ENCODE measurements at regions not wholly inside any gene's neighbourhood (a gene's known extent, or its start where the extent isn't known, plus 50 kb on each side); places are given as distances from the start of the nearest gene placed in this dataset.

DNA sequence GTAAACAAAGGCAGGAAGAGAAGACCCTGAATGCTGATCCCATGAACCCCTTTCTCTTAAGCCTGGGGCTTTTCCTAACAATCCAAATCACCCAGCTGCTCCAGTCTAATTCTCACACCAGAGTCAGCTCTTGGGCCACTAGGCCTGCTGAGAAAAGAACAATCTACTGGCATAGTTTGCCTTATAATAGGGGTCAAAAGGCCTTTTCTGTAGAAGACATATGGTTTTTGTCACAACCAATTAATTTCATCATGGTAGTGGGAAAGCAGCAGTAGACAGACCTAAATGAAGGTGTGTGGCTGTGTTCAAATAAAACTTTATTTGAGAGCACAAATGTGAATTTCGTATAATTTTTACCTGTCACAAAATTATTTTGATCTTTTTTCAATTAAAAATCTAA, 994.7 kb upstream of the EPHA7 start:
- Mint-ChIP-seq H3K9me3 (peaks cover 20% of the 10 kb centered on the region), H3K4me1 (ENCODE audit: low read depth) (no peaks in the 10 kb centered on the region), H3K27ac (no peak overlapping the region), H3K4me3 (no peak overlapping the region), H3K27me3 (ENCODE audit: insufficient read depth) (no peaks in the 10 kb centered on the region), H3K36me3 (ENCODE audit: low read depth) (no peaks in the 10 kb centered on the region)
- TF ChIP-seq, protein P1, sequence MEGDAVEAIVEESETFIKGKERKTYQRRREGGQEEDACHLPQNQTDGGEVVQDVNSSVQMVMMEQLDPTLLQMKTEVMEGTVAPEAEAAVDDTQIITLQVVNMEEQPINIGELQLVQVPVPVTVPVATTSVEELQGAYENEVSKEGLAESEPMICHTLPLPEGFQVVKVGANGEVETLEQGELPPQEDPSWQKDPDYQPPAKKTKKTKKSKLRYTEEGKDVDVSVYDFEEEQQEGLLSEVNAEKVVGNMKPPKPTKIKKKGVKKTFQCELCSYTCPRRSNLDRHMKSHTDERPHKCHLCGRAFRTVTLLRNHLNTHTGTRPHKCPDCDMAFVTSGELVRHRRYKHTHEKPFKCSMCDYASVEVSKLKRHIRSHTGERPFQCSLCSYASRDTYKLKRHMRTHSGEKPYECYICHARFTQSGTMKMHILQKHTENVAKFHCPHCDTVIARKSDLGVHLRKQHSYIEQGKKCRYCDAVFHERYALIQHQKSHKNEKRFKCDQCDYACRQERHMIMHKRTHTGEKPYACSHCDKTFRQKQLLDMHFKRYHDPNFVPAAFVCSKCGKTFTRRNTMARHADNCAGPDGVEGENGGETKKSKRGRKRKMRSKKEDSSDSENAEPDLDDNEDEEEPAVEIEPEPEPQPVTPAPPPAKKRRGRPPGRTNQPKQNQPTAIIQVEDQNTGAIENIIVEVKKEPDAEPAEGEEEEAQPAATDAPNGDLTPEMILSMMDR (IDR thresholded peaks at IDR 0.05): no peak
- no peak for DNase-seq

DNA sequence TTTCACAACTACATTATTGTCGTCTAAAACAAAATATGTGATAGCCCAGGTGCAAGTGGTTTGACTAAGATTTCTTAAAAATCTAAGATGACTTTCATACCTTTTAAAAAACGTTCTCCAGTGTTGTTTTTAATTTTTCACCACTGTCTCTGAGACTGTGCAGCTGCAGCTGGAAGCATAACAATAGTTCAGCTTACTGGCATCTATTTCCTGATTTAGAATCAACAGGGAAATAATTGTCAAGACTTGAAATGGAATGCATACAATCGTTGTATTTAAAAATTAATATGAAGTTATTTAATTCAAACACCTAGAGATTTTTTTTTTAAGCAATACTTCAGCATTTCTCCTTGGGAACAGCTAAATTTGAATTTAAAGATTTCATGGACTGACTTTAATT, 982.0 kb upstream of the EPHA7 start:
- no peak for DNase-seq
- TF ChIP-seq, protein P1 (IDR thresholded peaks at IDR 0.05): no peak
- Mint-ChIP-seq H3K36me3 (ENCODE audit: low read depth) (no peaks in the 10 kb centered on the region; the same call in 1 of the 2 replicates), H3K27me3 (ENCODE audit: insufficient read depth) (no peaks in the 10 kb centered on the region), H3K27ac (no peak overlapping the region), H3K4me3 (no peak overlapping the region), H3K9me3 (peaks cover 12% of the 10 kb centered on the region), H3K4me1 (ENCODE audit: low read depth) (no peaks in the 10 kb centered on the region)

GRCh38 chr6:94394822-94395221, 975.5 kb upstream of the EPHA7 start:
- Mint-ChIP-seq H3K4me3 (no peak overlapping the region), H3K27ac (no peak overlapping the region), H3K27me3 (ENCODE audit: insufficient read depth) (peaks cover 2% of the 10 kb centered on the region; the same call in 1 of the 2 replicates), H3K36me3 (ENCODE audit: low read depth) (no peaks in the 10 kb centered on the region; the same call in 1 of the 2 replicates), H3K9me3 (peaks cover 9% of the 10 kb centered on the region), H3K4me1 (ENCODE audit: low read depth) (no peaks in the 10 kb centered on the region)
- TF ChIP-seq, protein P1 (IDR thresholded peaks at IDR 0.05): no peak
- no peak for DNase-seq

DNA sequence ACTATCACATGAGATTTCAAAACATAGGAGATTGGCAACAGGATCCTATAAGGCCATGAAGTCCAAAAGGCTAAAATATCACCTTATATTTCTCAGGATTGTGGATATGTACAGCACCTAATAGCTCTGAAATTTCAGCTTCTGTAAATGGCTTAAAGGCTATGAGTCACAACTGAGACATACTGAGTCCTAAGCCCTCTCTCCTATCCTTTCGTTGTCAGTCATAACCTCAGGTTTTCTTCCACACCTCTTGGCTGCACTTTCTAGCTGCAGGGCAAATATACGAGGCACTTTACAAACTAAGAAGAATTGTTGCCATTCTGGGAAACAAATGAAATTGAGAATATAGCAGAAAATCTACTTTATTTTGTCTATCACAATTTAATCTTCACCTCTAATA, 969.9 kb upstream of the EPHA7 start:
- Mint-ChIP-seq H3K36me3 (ENCODE audit: low read depth) (no peaks in the 10 kb centered on the region), H3K9me3 (peaks cover 12% of the 10 kb centered on the region; the same call in 1 of the 2 replicates), H3K4me1 (ENCODE audit: low read depth) (no peaks in the 10 kb centered on the region), H3K27ac (no peak overlapping the region), H3K4me3 (no peak overlapping the region), H3K27me3 (ENCODE audit: insufficient read depth) (no peaks in the 10 kb centered on the region)
- no peak for DNase-seq
- TF ChIP-seq, protein P1 (IDR thresholded peaks at IDR 0.05): no peak

DNA sequence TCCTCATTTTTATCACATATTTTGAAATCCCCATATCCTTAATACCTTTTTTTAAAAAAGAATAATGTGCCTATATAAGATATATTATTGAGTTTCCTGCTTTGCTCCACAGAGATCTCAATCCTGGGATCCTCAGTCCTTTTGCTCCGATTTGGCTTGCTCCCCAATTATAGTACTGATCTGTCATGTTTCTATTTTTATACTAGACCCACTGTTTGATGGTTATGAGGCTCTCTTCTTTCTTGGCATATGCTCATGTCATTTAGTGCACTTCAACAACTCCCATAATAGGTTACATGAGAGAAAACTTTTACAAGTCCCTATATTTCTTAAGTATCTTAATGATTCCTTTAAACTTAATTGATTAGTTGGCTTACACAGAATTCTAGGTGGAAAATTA, 958.5 kb upstream of the EPHA7 start:
- TF ChIP-seq, protein P1 (IDR thresholded peaks at IDR 0.05): no peak
- no peak for DNase-seq
- no peaks in the 10 kb centered on the region for H3K36me3 Mint-ChIP-seq (ENCODE audit: low read depth)
- no peaks in the 10 kb centered on the region for H3K27me3 Mint-ChIP-seq (ENCODE audit: insufficient read depth)
- H3K4me3 Mint-ChIP-seq: no peak overlapping the region
- H3K4me1 Mint-ChIP-seq (ENCODE audit: low read depth): no peaks in the 10 kb centered on the region
- H3K9me3 Mint-ChIP-seq: peaks cover 16% of the 10 kb centered on the region; the same call in 1 of the 2 replicates
- H3K27ac Mint-ChIP-seq: no peak overlapping the region

- TF ChIP-seq, protein P1 (IDR thresholded peaks at IDR 0.05): no peak
- no peaks in the 10 kb centered on the region for H3K36me3 Mint-ChIP-seq (ENCODE audit: low read depth)
- no peak for DNase-seq
- no peaks in the 10 kb centered on the region for H3K27me3 Mint-ChIP-seq (ENCODE audit: insufficient read depth)
- peaks cover 16% of the 10 kb centered on the region; the same call in 1 of the 2 replicates for H3K9me3 Mint-ChIP-seq
- no peak overlapping the region for H3K27ac Mint-ChIP-seq
- no peak overlapping the region for H3K4me3 Mint-ChIP-seq
- no peaks in the 10 kb centered on the region for H3K4me1 Mint-ChIP-seq (ENCODE audit: low read depth)
Measured at GRCh38 chr6:94376876-94377275, 957.5 kb upstream of the EPHA7 start.
